WERI-Rb-1 (cell line): ENCODE measurements at regions not wholly inside any gene's neighbourhood (a gene's known extent, or its start where the extent isn't known, plus 50 kb on each side); places are given as distances from the start of the nearest gene placed in this dataset.

ENCODE experiments used
- DNase-seq: peaks from one replicate; pipeline ENCODE4 v3.0.0-alpha.2; 2020
- H3K27ac ChIP-seq: fragments of 250-450 bp; sonication (Bioruptor Pico); 2 replicates; pipeline ENCODE4 v1.5.1; 2020; ENCODE audit warnings: mild to moderate bottlenecking, moderate library complexity
- H3K27me3 ChIP-seq: fragments of 250-450 bp; sonication (Bioruptor Pico); 2 replicates; pipeline ENCODE4 v1.5.1; 2021; ENCODE audit warnings: mild to moderate bottlenecking, low read depth, moderate library complexity; ENCODE audit not compliant: insufficient read depth, severe bottlenecking
- H3K36me3 ChIP-seq: fragments of 250-450 bp; sonication (Bioruptor Pico); 2 replicates; pipeline ENCODE4 v1.5.1; 2020; ENCODE audit warnings: mild to moderate bottlenecking, moderate library complexity
- H3K4me3 ChIP-seq: 2 replicates; pipeline ENCODE4 v1.5.1; 2011; ENCODE audit warnings: low read depth, mild to moderate bottlenecking, control low read depth, low read length
- H3K9me3 ChIP-seq: fragments of 250-450 bp; sonication (Bioruptor Pico); 2 replicates; pipeline ENCODE4 v1.5.1; 2021; ENCODE audit warnings: mild to moderate bottlenecking, moderate library complexity; ENCODE audit not compliant: severe bottlenecking
- CTCF ChIP-seq: IDR thresholded peaks from 2 replicates; pipeline ENCODE4 v1.5.1; 2011; ENCODE audit warnings: low read depth, mild to moderate bottlenecking, control low read depth, inconsistent platforms, low read length

- H3K36me3 ChIP-seq, result no peaks in the 10 kb centered on the region
- no peaks in the 10 kb centered on the region for H3K9me3 ChIP-seq
- H3K4me3 ChIP-seq, result no peak overlapping the region
- H3K27me3 ChIP-seq, result no peaks in the 10 kb centered on the region
- no peak overlapping the region for H3K27ac ChIP-seq
- DNase-seq, result no peak
- no peak for TF ChIP-seq CTCF
These were observed 231.8 kb upstream of the SPTLC3 start for GRCh38 chr20:12777016-12777415.

GRCh38 chr20:12786276-12786675 lies 222.5 kb upstream of the SPTLC3 start:
- no peaks in the 10 kb centered on the region for H3K27me3 ChIP-seq
- H3K36me3 ChIP-seq, result no peaks in the 10 kb centered on the region
- H3K9me3 ChIP-seq, result no peaks in the 10 kb centered on the region
- H3K4me3 ChIP-seq, result no peak overlapping the region
- no peak for TF ChIP-seq CTCF
- H3K27ac ChIP-seq, result no peak overlapping the region
- no peak for DNase-seq

GRCh38 chr20:12788632-12789299 lies 220.0 kb upstream of the SPTLC3 start:
- Histone ChIP-seq H3K27me3 (no peaks in the 10 kb centered on the region), H3K9me3 (no peaks in the 10 kb centered on the region), H3K27ac (no peak overlapping the region), H3K36me3 (no peaks in the 10 kb centered on the region), H3K4me3 (no peak overlapping the region)
- DNase-seq, result no peak
- TF ChIP-seq CTCF, result no peak

GRCh38 chr20:12790859-12791258 lies 217.9 kb upstream of the SPTLC3 start:
- Histone ChIP-seq H3K27me3 (no peaks in the 10 kb centered on the region), H3K27ac (no peak overlapping the region), H3K4me3 (no peak overlapping the region), H3K9me3 (no peaks in the 10 kb centered on the region), H3K36me3 (no peaks in the 10 kb centered on the region)
- TF ChIP-seq CTCF, result no peak
- DNase-seq, result no peak

- no peak overlapping the region for H3K27ac ChIP-seq
- DNase-seq, result peak; percentile 47
- TF ChIP-seq CTCF, result peak; percentile 11; the same call in 1 of the 2 replicates
- H3K9me3 ChIP-seq, result no peaks in the 10 kb centered on the region
- no peak overlapping the region for H3K4me3 ChIP-seq
- no peaks in the 10 kb centered on the region for H3K36me3 ChIP-seq
- no peaks in the 10 kb centered on the region for H3K27me3 ChIP-seq
These were observed 210.5 kb upstream of the SPTLC3 start for GRCh38 chr20:12798286-12798685.

GRCh38 chr20:12808006-12808567 lies 200.7 kb upstream of the SPTLC3 start:
- Histone ChIP-seq H3K9me3 (peaks cover 5% of the 10 kb centered on the region), H3K27me3 (no peaks in the 10 kb centered on the region), H3K36me3 (no peaks in the 10 kb centered on the region), H3K27ac (no peak overlapping the region), H3K4me3 (no peak overlapping the region)
- TF ChIP-seq CTCF, result no peak
- DNase-seq, result no peak
